DOHH2 (cell line): ENCODE measurements at regions not wholly inside any gene's neighbourhood (a gene's known extent, or its start where the extent isn't known, plus 50 kb on each side); places are given as distances from the start of the nearest gene placed in this dataset.

ENCODE experiments used
- EZH2phosphoT487 ChIP-seq: fragments of 200-600 bp; sonication (generic); IDR thresholded peaks from 2 replicates; pipeline ENCODE4 v1.6.1; 2017; ENCODE audit warnings: borderline replicate concordance, mild to moderate bottlenecking, antibody characterized with exemption, low read length, moderate library complexity, mixed read lengths
- TF ChIP-seq, protein P1 (sequence below): fragments of 200-600 bp; sonication (generic); IDR thresholded peaks from one replicate; pipeline ENCODE4 v1.5.1; 2014; ENCODE audit warnings: antibody characterized with exemption, mild to moderate bottlenecking, low read depth, low read length; ENCODE audit not compliant: poor library complexity, severe bottlenecking

DNA sequence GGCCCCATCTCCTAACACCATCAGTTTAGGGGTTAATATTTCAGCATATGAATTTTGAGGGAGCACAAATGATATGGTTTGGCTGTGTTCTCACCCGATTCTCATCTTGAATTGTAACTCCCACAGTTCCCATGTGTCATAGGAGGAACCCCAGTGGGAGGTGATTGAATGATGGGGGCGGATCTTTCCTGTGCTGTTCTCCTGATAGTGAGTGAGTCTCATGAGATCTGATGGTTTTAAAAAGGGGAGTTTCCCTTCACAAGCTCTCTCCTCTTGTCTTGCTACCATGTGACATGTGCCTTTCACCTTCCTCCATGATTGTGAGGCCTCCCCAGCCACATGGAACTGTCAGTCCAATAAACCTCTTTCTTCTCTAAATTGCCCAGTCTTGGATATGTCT lies 73.8 kb upstream of the TJP1 start:
- TF ChIP-seq EZH2phosphoT487, result no peak
- TF ChIP-seq, protein P1, sequence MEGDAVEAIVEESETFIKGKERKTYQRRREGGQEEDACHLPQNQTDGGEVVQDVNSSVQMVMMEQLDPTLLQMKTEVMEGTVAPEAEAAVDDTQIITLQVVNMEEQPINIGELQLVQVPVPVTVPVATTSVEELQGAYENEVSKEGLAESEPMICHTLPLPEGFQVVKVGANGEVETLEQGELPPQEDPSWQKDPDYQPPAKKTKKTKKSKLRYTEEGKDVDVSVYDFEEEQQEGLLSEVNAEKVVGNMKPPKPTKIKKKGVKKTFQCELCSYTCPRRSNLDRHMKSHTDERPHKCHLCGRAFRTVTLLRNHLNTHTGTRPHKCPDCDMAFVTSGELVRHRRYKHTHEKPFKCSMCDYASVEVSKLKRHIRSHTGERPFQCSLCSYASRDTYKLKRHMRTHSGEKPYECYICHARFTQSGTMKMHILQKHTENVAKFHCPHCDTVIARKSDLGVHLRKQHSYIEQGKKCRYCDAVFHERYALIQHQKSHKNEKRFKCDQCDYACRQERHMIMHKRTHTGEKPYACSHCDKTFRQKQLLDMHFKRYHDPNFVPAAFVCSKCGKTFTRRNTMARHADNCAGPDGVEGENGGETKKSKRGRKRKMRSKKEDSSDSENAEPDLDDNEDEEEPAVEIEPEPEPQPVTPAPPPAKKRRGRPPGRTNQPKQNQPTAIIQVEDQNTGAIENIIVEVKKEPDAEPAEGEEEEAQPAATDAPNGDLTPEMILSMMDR, result no peak
